GM18907 (cell line): ENCODE measurements at regions not wholly inside any gene's neighbourhood (a gene's known extent, or its start where the extent isn't known, plus 50 kb on each side); places are given as distances from the start of the nearest gene placed in this dataset.

Source experiments
- ATAC-seq: cut with Tn5 transposase; IDR thresholded peaks from one replicate; pipeline ENCODE4 v1.9.1; 2021; ENCODE audit warnings: mild to moderate bottlenecking, moderate library complexity; ENCODE audit not compliant: unreplicated experiment

GRCh38 chr4:130249002-130249401 is 1153.0 kb downstream of the C4orf33 start:
- no peak for ATAC-seq

GRCh38 chr4:130257271-130257670 is 1161.3 kb downstream of the C4orf33 start:
- ATAC-seq = no peak

GRCh38 chr4:130266814-130267213 is 1170.9 kb downstream of the C4orf33 start:
- ATAC-seq = no peak

- ATAC-seq = no peak
Observed at GRCh38 chr4:130288576-130288975, 1192.6 kb downstream of the C4orf33 start.

GRCh38 chr4:130293692-130294091 is 1197.7 kb downstream of the C4orf33 start:
- no peak for ATAC-seq

GRCh38 chr4:130296448-130296847 is 1200.5 kb downstream of the C4orf33 start:
- ATAC-seq = no peak

GRCh38 chr4:130306566-130306965 is 1210.6 kb downstream of the C4orf33 start:
- ATAC-seq = no peak

- ATAC-seq = no peak
Observed at GRCh38 chr4:130309221-130309620, 1213.3 kb downstream of the C4orf33 start.

GRCh38 chr4:130322439-130322838 is 1226.5 kb downstream of the C4orf33 start:
- ATAC-seq = no peak

GRCh38 chr4:130329036-130329435 is 1233.1 kb downstream of the C4orf33 start:
- ATAC-seq = no peak

- ATAC-seq = no peak
Observed at GRCh38 chr4:130333241-130333759, 1237.3 kb downstream of the C4orf33 start.

GRCh38 chr4:130335417-130336194 is 1239.7 kb downstream of the C4orf33 start:
- no peak for ATAC-seq

- ATAC-seq = peak; percentile 81
Observed at GRCh38 chr4:130336585-130337217, 1240.7 kb downstream of the C4orf33 start.

GRCh38 chr4:130338851-130339250 is 1242.9 kb downstream of the C4orf33 start:
- no peak for ATAC-seq

- no peak for ATAC-seq
Observed at GRCh38 chr4:130349745-130350144, 1253.8 kb downstream of the C4orf33 start.

GRCh38 chr4:130356873-130357272 is 1260.9 kb downstream of the C4orf33 start:
- no peak for ATAC-seq

- ATAC-seq = no peak
Observed at GRCh38 chr4:130359542-130359941, 1263.6 kb downstream of the C4orf33 start.

GRCh38 chr4:130361616-130362015 is 1265.7 kb downstream of the C4orf33 start:
- no peak for ATAC-seq

GRCh38 chr4:130368668-130369067 is 1272.7 kb downstream of the C4orf33 start:
- no peak for ATAC-seq

- no peak for ATAC-seq
Observed at GRCh38 chr4:130393231-130393630, 1297.3 kb downstream of the C4orf33 start.

GRCh38 chr4:130393642-130394041 is 1297.7 kb downstream of the C4orf33 start:
- no peak for ATAC-seq

- no peak for ATAC-seq
Observed at GRCh38 chr4:130395871-130396270, 1299.9 kb downstream of the C4orf33 start.
